Hepatocyte (in vitro differentiated cells): ENCODE measurements at regions not wholly inside any gene's neighbourhood (a gene's known extent, or its start where the extent isn't known, plus 50 kb on each side); places are given as distances from the start of the nearest gene placed in this dataset.

Experiments used
- CTCF ChIP-seq: fragments of 200-600 bp; sonication (generic); IDR thresholded peaks from 2 replicates; pipeline ENCODE4 v1.5.1; 2016; ENCODE audit warnings: antibody characterized with exemption, mild to moderate bottlenecking; ENCODE audit not compliant: poor library complexity
- EZH2 ChIP-seq: fragments of 200-600 bp; sonication (generic); IDR thresholded peaks from 2 replicates; pipeline ENCODE4 v1.6.1; 2016; ENCODE audit warnings: antibody characterized with exemption, mild to moderate bottlenecking, borderline replicate concordance

GRCh38 chr9:88873635-88874034 is 117.6 kb upstream of the S1PR3 start:
- no peak for TF ChIP-seq CTCF
- TF ChIP-seq EZH2, result no peak
